HG03442 (cell line): ENCODE measurements at regions not wholly inside any gene's neighbourhood (a gene's known extent, or its start where the extent isn't known, plus 50 kb on each side); places are given as distances from the start of the nearest gene placed in this dataset.
"Not testable (repeated sequence)": the region's sequence is repeated elsewhere in the genome, so short reads cannot be mapped to it uniquely, and the experiment has no call there.

Source experiments
- ATAC-seq: cut with Tn5 transposase; IDR thresholded peaks from one replicate; pipeline ENCODE4 v1.9.1; 2021; ENCODE audit warnings: mild to moderate bottlenecking, moderate library complexity; ENCODE audit not compliant: unreplicated experiment

- no peak for ATAC-seq
Measured at GRCh38 chr5:16987776-16988175, 51.7 kb upstream of the MYO10 start.

GRCh38 chr5:16990817-16991520 is 54.9 kb upstream of the MYO10 start:
- not testable (repeated sequence) for ATAC-seq

- ATAC-seq, result no peak
Measured at GRCh38 chr5:16992006-16992405, 55.9 kb upstream of the MYO10 start.

GRCh38 chr5:16992444-16992843 is 56.4 kb upstream of the MYO10 start:
- no peak for ATAC-seq

- no peak for ATAC-seq
Measured at GRCh38 chr5:16994565-16994964, 58.5 kb upstream of the MYO10 start.

- ATAC-seq, result no peak
Measured at GRCh38 chr5:16995372-16995771, 59.3 kb upstream of the MYO10 start.

GRCh38 chr5:17000291-17000939 is 64.3 kb upstream of the MYO10 start:
- no peak for ATAC-seq

GRCh38 chr5:17001428-17001827 is 65.3 kb upstream of the MYO10 start:
- ATAC-seq, result no peak

GRCh38 chr5:17004441-17005106 is 68.5 kb upstream of the MYO10 start:
- ATAC-seq, result no peak

- no peak for ATAC-seq
Measured at GRCh38 chr5:17005107-17005828, 69.2 kb upstream of the MYO10 start.

GRCh38 chr5:17012289-17012688 is 76.2 kb upstream of the MYO10 start:
- no peak for ATAC-seq

GRCh38 chr5:17014686-17015085 is 78.6 kb upstream of the MYO10 start:
- no peak for ATAC-seq

- no peak for ATAC-seq
Measured at GRCh38 chr5:17018871-17019270, 82.8 kb upstream of the MYO10 start.

- no peak for ATAC-seq
Measured at GRCh38 chr5:17019324-17019723, 83.2 kb upstream of the MYO10 start.

GRCh38 chr5:17020678-17021601 is 84.9 kb upstream of the MYO10 start:
- ATAC-seq, result no peak

GRCh38 chr5:17021602-17021932 is 85.5 kb upstream of the MYO10 start:
- ATAC-seq, result no peak

- ATAC-seq, result no peak
Measured at GRCh38 chr5:17022296-17022695, 86.2 kb upstream of the MYO10 start.

- no peak for ATAC-seq
Measured at GRCh38 chr5:17024686-17025180, 88.6 kb upstream of the MYO10 start.

GRCh38 chr5:17031659-17032277 is 95.7 kb upstream of the MYO10 start:
- ATAC-seq, result not testable (repeated sequence)
